ENCODE measurements at regions not wholly inside any gene's neighbourhood (a gene's known extent, or its start where the extent isn't known, plus 50 kb on each side); places are given as distances from the start of the nearest gene placed in this dataset.
"Not testable (repeated sequence)": the region's sequence is repeated elsewhere in the genome, so short reads cannot be mapped to it uniquely, and the experiment has no call there.

DNA sequence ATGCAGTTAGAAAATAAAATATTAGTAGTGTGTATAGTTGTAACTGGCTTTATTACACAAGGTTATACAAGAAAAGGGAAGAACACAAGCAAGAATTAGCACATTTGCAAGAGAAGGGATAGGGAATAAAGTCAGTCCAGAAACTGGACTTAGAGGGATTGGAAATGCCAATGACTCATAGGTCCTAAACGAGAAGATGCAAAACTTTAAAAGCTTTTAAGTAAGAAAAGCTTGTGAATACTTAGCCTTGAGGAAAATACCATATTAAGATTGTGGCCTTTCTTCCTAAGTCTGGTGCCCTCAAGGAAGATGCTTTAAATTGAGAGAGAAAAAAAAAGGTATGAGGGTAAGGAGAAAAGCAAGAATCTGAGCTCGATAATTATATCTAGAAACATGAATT, 102.3 kb upstream of the MCHR2 start:
- no peak for DNase-seq (ENCODE audit: low read depth)

DNA sequence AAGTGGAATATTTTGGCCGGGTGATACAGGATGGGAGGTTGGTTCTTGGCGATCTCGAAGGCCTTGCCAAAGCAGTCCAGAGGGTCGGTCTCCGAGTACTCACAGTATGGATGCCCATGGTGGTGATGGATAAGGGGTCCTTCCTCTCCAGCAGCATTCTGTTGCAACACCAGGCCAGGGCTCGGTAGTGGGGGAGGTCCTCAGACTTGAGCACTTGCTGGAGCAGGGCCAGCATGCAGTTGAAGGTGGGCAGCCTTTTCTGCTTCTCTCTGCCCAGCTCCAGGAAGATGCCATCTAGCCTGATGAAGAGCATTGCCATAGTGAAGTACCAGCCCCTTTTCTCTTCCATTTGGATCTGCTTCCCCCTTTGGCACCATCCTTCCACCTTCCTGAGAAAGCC, 99.4 kb upstream of the MCHR2 start:
- no peak for DNase-seq (ENCODE audit: low read depth)

DNA sequence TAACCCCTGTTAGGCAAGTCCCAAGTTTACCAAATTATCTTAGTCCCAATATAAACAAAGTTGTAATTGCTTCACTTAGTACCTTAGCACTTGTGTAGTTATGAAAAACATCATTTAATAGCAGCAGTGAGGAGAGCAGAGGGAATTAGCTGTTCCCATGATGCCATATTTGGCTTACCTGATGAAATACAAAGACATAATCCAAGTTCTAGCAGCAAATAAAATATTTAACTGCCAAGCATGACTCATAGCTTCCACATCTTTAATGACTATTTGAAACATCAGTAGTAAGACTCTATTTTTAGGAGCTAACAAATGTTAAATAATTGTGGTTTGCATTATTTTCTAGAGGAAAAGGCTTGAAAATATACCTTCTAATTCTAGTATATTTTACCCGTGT, 94.0 kb upstream of the MCHR2 start:
- DNase-seq (ENCODE audit: low read depth): no peak

DNA sequence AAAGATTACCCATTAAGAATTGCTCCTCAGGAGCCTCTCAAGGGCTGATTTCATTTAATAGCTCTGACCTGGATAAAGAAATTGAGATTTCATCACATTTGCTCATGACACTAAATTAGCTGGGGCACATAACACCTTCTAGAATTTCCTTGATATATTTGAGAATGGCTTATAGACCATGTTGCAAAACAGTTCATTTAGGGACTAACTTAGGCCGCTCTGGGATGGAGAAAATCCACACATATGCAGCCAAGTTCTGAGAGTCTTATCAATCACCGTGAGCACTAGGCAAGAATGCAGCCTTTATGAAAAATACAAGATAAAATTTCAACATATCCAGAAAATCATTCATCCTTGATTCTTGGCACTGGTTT, 91.0 kb upstream of the MCHR2 start:
- DNase-seq (ENCODE audit: low read depth): no peak

DNA sequence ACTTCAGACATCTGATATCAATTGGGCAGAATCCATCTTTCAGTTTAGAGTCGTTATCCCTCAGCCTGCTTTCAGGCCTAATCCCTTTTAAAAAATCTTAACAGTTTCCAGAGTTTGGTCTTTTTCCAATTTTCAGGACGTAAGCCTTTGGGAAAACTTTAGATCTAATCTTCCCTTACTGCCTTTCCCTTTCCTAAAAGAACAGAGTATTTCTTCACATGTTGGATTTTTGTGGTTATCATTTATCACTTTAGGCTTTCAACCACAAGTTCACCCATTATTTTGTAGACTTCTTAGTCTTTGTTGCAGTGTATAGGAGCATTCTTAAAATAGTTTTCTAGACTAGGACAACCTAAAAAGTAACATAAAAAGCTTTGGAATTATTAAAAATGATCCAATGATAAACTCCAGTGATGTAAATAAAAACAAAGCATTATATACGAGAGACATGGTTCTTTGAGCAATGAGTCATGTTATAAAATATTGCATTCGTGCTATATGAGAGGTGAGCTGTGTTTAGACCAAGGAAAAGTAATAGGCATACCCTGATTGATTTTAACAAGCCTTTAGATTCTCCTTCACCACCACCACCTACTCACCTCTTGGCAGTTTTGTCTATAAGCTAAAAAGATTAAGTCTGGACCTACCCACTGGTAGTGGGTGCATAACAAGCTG, 90.4 kb upstream of the MCHR2 start:
- DNase-seq (ENCODE audit: low read depth): no peak

DNA sequence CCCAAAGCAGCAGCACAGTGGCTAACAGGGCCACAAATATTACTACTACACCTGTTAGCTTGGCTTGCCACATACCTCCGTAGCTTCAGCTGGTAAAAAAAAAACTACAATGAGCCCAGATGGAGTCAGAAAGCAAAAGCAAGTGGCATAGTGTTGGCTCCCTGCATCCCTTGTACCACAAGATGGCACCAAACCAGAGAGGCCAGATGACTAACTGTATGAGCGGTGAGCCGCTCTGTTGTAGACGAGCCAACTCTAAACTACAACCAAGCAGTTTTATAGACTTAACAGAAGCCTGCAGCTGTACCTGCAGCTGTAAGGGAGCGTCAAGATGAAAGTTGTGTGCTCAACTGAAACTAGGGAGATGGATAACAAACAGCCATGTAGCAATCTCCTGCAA, 84.5 kb upstream of the MCHR2 start:
- no peak for DNase-seq (ENCODE audit: low read depth)

DNA sequence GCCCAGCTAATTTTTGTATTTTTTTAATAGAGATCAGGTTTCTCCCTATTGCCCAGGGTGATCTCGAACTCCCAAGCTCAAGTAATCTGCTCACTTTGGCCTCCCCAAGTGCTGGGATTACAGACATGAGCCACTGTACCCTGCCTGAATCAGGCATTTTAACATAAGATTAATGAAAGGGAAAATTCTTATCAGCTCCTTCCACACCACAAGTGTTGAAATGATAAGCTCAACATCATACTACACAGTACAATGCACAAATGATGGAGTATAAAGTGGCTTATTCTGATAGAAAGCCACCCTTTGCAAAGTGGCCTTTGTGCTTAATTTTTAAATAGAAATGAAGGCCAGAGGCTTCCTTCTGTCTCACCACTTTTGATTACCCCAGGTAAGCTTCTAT, 71.3 kb upstream of the MCHR2 start:
- DNase-seq (ENCODE audit: low read depth): no peak

DNA sequence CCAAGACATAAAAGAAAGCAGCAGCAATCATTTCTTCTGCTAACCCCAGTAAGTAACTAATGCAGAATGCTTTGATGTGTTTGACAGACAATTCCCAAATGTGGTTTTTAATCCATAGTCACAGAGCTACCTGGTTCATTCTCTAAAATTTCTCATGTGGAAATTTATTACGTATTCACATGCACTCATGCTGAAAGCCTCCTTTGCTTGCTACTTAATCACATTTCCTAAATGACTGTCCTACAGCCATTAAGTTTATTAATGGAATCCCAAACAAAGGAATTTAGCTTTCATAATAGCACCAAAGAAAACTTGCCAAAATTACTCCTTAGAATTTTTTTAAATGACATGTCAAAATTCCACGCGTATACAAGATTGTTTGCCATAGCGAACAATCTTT, 68.6 kb upstream of the MCHR2 start:
- DNase-seq (ENCODE audit: low read depth): no peak

DNA sequence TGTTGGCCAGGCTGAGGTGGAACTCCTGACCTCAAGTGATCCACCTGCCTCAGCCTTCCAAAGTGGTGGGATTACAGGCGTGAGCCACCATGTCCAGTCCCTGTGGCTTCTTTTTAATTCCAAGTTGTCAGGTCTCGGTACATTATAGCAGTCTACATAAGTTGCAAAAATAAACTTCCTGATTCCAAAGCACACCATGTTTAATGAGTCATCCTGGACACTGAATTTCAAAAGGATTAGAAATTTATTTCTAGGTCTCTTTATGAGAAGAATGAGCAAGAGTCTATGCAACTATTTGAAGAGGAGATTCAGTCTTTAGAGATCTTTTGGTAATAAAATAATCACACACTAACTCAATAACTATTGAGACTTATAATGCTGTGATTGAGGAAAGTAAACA, 63.9 kb upstream of the MCHR2 start:
- no peak for DNase-seq (ENCODE audit: low read depth)

DNA sequence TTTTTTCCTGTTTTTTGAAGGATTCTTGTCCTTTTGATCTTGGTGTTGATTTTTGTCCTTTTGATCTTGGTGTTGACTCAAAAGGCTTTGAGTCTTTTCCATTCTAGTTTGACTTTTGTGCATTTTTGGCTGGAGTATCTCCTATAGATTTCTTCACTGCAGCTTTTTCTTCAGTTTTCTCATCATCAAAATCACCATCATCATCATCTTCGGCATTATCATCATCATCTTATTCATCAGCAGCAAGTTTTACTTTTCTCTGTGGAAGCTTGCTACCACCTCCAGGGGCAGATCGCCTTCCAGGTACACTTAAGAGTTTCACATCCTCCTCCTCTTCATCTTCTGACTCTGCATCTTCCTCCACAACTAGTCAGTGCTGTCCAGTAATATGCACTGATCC, 56.5 kb upstream of the MCHR2 start:
- DNase-seq (ENCODE audit: low read depth): no peak

DNA sequence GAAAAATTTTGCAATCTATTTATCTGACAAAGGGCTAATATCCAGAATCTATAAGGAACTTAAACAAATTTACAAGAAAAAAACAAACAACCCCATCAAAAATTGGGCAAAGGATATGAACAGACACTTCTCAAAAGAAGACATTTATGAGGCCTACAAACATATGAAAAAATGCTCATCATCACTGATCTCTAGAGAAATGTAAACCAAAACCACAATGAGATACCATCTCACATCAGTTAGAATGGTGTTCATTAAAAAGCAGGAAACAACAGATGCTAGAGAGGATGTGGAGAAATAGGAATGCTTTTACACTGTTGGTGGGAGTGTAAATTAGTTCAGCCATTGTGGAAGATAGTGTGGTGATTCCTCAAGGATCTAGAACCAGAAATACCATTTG, 49.9 kb upstream of the MCHR2 start:
- not testable (repeated sequence) for DNase-seq (ENCODE audit: low read depth)
